H54 (cell line): ENCODE measurements at regions not wholly inside any gene's neighbourhood (a gene's known extent, or its start where the extent isn't known, plus 50 kb on each side); places are given as distances from the start of the nearest gene placed in this dataset.
A peak's percentile ranks its signal among the peaks of the same experiment; 100 is the strongest.
"Not testable (repeated sequence)": the region's sequence is repeated elsewhere in the genome, so short reads cannot be mapped to it uniquely, and the experiment has no call there.

ENCODE experiments used
- DNase-seq: peaks from one replicate; pipeline ENCODE4 v3.0.0; 2011; ENCODE audit warnings: low spot score, mixed read lengths; ENCODE audit not compliant: insufficient read length
- FAIRE-seq: peaks from 3 replicates; lab custom pipeline; 2011; peaks lifted over from hg19 to GRCh38; lab: Jason Lieb, UNC
- POLR2A ChIP-seq: IDR thresholded peaks from 2 replicates; pipeline ENCODE4 v1.6.1; 2011; ENCODE audit warnings: low read depth, mild to moderate bottlenecking, low read length

DNA sequence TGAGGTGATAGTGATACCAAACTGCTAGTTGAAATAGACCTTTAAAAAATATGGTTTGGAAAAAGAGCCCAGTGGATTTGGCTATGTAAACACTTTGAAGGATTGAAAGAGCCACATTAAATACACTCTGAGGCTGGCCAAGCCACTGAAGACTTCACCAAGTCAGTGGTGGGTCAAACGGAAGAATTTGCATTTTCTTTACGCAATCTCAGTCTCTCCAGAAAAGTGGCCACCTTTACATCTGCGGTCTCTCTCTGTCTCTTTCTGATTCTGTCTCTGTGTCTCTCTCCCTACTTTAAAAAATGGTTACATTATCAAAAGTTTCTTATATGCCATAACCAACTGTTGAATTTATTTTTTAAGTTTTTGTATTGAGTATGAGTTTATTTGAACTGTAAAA is 651.2 kb upstream of the PITX2 start:
- no peak for DNase-seq

DNA sequence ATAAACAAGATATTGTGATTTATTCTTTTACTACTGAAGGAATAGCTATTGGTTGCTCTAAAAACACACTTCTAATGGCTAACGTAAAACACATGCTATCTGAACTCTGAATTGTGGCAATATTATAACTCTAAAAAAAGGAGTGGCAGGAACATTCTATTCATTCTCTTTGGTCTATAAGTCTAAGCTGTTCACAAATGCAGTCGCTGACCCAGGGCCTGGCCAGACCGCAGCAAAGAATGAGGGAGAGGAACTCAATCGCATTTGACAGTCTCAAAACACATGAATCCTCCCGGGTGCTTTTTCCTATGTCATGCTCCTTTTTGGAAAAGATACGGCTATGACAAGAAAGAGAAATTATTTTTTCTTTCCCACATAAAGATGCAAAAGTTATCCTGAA is 651.6 kb upstream of the PITX2 start:
- FAIRE-seq, result no peak
- no peak for DNase-seq
- no peak for TF ChIP-seq POLR2A

More for the DNA sequence above, 651.2 kb upstream of the PITX2 start:
- FAIRE-seq, result no peak
- TF ChIP-seq POLR2A, result no peak

DNA sequence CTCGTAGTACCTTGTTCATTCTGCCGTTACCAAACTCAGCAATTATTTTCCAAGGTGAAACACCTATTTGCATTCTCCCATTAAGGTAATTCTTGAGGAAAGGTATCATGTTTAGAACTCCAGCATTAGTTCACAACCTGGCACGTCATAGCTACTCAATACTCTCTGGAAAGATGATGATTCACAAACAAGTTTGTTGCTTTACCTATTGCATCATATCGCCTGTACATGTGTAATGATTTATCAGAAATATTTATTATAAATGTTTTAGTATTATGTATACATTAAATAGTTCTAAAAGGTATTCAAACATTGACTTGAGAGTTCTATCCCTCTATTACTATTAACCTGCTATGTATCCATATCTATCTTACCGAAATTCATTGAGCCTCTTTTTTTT is 658.3 kb upstream of the PITX2 start:
- DNase-seq, result no peak
- no peak for TF ChIP-seq POLR2A

DNA sequence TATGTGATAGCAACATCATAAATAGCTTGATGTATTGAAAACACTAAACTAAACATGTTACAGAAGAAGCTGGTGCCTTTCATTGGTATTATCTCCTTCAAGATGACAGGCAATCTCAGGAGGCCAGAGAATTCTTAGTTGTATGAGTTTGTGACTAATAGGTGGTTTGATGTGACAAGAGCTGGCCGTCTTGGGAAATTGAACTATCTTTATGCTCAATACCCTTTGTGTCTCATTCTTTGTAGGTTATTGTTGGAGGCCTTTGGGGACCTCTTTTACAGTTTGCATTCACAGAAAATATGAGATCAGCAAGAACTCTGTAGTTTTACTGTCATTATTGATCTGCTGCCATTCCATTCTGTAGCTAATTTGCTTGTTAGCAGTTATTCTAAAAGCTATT is 659.2 kb upstream of the PITX2 start:
- DNase-seq (no peak), FAIRE-seq (no peak)
- TF ChIP-seq POLR2A, result no peak

More for the DNA sequence above, 658.3 kb upstream of the PITX2 start:
- FAIRE-seq, result no peak

DNA sequence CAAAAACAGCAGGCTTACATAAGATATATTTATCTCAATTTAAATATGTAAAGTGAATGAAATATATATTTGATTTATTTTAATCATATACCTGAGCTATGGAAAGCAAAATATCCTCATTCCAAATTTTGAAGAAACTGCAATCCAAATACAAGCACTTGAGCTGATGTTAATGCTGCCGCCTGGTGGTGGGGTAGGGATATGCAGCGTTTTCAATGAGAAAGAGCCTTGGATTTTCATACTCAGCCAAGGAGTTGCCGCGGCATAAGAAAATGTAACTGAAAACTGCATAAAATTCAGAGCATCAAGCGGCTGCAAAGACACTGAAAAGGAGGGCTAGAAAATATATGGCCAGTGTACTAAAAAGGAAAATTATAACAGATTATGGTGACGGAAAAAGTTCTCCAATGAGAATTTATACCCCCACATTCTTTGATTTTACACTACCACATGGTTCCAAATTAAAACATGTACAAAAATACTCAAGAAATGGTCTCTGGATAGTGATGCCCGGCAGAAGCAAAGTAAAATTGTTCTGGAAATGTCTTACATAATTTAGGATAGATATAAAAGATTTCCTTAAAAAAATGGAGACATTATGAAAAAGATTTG is 660.3 kb upstream of the PITX2 start:
- DNase-seq (peak; percentile 2), FAIRE-seq (no peak)
- TF ChIP-seq POLR2A, result no peak

DNA sequence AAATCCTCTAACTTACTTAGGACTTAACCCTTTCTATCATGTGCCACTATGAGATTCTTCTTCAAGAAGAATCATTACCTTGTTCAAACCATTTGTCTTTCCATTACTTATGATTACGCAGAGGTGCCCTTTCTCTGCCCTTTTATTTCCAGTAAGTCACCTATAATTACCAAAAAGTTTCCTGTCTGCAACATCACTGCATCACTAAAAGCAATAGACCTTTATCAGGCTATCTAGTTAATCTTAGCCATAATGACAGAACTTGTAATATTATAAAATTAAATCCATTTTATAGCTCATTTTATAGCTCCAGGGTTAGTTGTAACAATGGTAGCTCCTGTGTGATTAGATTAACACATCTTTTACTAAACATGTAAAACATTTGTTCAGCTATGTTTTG is 673.6 kb upstream of the PITX2 start:
- TF ChIP-seq POLR2A, result no peak
- FAIRE-seq, result no peak
- DNase-seq, result no peak

DNA sequence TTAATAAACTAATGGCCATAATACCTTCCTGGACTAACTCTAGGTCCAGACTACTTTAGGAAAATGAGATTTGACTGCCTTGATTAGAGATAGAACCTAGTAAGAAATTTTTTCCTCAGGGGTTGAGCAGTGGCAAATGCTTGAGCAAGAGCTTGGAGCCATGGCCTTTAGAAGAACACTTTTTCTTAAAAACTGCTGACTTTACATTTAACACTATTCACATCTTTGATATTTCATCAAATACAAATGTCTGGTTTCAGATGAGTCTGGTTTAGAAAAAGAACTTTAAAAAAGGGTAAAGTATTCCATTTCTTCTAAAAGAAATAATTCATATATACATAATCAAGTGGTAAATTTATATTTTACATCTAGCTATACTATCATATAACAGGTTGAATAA is 680.9 kb upstream of the PITX2 start:
- no peak for TF ChIP-seq POLR2A
- no peak for DNase-seq
- FAIRE-seq, result no peak

DNA sequence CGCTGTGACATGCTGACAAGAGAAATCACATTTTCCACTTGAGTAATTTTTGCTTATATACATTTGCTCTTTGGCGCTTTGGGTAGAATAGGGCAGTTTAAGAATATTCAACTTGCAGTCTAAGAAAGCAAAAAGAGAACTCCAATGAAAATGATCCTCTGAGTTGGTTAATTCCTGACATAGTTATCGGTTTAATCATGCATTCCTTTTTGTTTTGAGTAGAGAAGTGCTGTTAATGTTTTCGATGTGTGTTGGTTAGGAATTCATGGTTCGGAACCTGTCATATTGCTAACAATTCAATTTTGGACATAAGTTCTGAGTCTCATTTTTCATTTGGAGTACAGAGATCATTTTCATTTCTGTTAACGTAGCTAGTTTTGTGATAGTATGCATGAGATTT is 700.6 kb upstream of the PITX2 start:
- peak; percentile 66 for FAIRE-seq
- TF ChIP-seq POLR2A, result no peak
- no peak for DNase-seq

DNA sequence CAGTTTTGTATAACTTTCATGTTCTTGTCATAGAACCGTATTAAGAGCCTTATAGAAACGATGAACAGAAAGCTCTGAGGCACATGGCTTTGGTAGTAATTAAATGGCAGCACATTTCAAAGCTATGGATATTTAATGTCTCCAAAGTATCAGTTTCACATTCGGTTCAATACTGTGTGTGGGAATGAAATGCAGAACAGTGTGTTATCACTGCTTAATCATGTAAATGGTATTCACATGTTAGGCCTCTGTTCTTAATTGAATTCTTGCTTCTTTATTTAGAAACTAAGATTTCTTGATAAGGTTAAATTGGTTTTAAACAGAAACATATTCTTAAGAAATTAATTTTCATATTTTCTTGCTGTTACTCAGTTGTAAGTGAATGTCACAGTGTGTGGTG is 701.0 kb upstream of the PITX2 start:
- FAIRE-seq, result peak; percentile 23
- no peak for DNase-seq
- TF ChIP-seq POLR2A, result no peak

DNA sequence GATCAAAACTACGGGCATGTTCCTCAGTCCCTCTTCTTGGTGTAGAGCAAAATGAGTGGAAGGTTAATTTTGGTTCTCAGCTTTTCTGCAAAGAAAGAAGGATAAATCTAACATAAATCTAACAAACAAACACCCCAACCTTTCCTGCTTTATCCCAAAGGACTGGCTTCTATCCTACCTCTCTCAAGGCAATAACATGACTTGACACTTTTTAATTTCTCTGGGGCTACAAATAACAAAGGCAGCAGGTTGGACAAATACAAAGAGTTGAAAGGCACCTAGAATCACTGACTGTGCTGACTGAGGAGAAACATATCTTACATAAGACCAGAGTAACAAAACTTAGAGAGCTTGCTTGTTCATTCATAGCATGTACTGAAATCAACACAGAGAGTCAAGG is 703.6 kb upstream of the PITX2 start:
- TF ChIP-seq POLR2A, result no peak
- FAIRE-seq, result no peak
- DNase-seq, result no peak

DNA sequence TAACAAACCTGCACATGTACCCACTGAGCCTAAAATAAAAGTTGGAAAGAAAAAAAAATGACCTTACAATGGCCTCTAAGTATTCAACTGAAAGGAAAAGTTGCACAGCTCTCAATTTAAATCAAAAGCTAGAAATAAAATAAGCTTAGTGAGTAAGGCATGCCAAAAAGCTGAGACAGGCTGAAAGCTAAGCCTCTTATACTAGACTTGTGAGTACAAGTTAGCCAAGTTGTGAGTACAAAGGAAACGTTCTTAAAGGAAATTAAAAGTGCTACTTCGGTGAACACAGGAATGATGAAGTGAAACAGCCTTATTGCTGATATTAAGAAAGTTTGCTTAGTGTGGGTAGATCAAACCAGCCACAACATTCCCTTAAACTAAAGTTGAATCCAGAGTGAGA is 707.9 kb upstream of the PITX2 start:
- DNase-seq (no peak), FAIRE-seq (no peak)
- no peak for TF ChIP-seq POLR2A

DNA sequence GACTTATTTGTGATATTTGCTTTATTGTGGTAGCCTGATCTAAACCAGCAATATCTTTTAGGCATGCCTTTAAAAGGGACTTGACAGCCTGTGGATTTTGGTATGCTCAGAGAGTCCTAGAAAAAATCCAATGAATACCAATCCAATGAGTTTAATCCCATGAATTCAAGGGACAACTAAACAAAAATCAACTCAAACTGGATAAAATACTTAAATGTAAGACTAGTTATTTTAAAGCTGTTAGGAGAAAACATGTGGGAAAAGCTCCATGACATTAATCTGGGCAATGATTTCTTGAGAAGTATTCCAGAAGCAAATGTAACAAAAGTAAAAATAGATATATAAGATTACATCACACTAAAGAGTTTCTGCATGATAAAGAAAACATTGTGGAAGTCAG is 711.5 kb upstream of the PITX2 start:
- DNase-seq (no peak), FAIRE-seq (no peak)
- no peak for TF ChIP-seq POLR2A

DNA sequence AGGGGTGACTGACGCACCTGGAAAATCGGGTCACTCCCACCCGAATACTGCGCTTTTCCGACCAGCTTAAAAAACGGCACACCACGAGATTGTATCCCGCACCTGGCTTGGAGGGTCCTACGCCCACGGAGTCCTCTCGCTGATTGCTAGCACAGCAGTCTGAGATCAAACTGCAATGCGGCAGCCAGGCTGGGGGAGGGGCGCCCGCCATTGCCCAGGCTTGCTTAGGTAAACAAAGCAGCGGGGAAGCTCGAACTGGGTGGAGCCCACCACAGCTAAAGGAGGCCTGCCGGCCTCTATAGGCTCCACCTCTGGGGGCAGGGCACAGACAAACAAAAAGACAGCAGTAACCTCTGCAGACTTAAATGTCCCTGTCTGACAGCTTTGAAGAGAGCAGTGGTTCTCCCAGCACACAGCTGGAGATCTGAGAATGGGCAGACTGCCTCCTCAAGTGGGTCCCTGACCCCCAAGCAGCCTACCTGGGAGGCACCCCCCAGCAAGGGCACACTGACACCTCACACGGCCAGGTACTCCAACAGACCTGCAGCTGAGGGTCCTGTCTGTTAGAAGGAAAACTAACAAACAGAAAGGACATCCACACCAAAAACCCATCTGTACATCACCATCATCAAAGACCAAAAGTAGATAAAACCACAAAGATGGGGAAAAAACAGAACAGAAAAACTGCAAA is 714.5 kb upstream of the PITX2 start:
- FAIRE-seq, DNase-seq: not testable (repeated sequence)

DNA sequence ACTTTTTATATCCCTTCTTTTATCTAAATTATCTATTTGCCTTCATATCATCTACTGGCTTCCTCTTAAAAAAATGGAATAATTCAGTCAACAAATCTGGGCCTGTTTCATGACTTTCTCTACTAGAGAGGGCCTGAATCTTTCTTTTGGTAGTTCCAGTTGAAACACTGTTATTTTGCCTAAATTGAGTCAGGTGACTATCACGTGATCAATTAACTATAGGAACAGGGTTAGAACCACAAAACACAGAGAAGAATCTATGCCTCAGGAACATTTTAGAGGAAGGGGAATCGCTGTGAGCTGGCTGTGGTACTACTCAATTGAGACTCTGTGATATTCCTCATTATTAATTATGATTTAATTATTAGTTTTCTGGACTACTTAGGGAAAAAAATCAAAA is 736.7 kb upstream of the PITX2 start:
- FAIRE-seq, result no peak
- TF ChIP-seq POLR2A, result no peak
- DNase-seq, result no peak

DNA sequence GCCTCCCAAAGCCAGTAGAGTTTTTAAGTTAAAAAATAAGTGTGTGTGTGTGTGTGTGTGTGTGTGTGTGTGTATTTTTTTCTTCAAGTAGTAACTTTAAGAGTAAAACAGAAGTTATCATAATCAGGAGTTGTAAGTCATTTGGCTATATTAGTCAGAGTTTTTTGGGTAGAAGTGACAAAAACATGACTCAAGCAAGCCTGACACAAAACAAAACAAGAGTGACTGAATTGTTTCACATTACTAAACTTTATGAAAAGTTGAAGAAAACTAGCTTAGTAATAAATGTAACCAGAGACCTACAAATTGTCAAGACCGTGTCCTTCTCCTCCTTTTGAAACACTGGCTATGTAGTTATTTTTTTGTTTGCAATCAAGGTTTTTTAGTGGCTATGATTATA is 738.0 kb upstream of the PITX2 start:
- FAIRE-seq (no peak), DNase-seq (no peak)
- TF ChIP-seq POLR2A, result no peak
